Hematopoietic multipotent progenitor cell treated with erythropoietin and hydrocortisone succinate and interleukin-3 and kit ligand, for 8 days (in vitro differentiated cells): ENCODE measurements at regions not wholly inside any gene's neighbourhood (a gene's known extent, or its start where the extent isn't known, plus 50 kb on each side); places are given as distances from the start of the nearest gene placed in this dataset.

Source experiments
- DNase-seq: peaks from one replicate; pipeline ENCODE4 v3.0.0-alpha.2; 2015

DNA sequence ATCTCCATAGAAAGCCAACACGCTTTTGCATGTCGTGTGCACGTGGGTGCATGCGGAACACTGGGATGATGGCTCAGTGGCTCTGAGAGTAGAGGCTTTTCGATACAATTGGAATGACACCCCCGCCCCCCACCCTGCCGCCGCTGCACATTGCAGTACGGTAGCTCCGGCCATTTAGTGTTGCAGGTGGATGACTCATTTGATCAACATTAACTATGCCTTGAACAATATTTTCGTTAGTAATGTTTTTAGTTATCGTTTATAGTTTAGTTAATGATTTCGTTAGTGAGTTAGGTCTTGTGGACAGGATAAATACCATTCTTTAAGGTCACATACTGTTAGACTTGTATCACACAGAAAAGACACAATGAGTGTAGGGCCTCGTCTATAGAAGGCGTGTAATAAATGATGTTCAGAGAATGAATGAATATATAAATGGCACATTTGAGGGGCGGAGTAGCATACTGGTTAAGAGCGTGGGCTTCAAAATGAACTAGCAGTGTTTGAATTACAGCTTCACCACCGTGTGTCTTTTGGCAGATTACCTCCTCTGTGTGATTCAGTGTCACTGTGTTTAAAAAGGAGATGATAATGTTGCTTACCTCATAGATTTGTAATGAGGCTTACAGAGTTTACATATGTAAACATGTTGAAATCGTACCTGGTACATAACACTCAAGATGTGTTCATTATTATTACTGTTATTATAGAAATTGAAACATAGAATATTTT, 67.2 kb upstream of the TENM3 start:
- no peak for DNase-seq

DNA sequence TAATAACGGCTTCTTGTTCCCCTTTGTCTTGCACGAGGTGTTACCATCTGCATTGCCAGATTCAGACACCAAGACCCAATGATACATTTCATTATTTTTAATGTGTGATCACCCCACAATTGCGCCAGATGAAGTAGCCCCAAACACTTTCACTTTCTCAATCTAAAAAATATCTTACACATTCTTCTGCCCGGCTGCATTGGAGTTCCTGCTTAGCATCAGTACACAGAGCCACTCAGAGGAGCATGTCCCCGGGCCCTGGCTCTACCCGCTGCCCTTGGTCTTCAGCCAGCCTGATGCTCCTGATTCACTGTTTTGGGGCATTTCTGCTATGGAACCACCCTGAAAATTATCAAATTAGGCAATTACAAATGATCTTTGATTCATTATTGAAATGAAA, 66.0 kb upstream of the TENM3 start:
- DNase-seq = no peak

DNA sequence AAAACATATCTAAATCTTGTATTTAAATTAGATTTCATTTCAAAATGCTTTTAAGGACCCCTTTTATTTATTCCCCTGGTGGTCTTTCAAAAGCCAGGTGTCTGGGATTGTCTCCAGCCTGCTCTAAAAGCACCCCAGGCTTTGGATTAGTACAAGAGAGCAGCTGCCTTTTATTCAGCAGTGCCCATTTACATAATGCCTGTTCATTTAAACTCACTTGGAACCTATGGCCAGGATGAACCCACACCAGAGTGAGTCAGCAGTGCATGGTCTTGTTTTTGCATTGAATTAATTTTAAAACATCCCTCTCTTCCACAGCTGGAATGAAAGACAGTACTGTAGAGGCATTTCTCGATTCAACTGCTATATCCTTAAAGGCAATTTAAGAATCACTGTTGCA, 64.1 kb upstream of the TENM3 start:
- DNase-seq = no peak

DNA sequence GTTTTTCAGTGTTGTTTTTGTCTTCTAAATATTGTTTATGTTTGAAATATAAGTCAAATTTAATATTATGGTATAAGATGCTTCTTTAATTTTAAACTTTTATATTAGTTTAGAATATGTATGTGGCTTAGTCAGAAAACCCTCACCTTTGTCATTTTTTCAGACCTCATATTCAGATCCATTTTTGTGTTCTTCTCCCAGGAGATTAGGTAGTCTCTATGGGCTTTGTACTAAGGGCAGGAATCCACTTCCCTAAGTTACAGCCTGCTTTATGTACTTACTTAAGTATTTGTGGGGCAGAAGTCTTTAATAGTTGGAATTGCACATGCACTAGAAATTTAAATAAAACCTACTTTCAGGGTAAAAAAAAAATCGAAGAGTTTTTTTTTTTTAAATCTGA, 63.5 kb upstream of the TENM3 start:
- DNase-seq = no peak

DNA sequence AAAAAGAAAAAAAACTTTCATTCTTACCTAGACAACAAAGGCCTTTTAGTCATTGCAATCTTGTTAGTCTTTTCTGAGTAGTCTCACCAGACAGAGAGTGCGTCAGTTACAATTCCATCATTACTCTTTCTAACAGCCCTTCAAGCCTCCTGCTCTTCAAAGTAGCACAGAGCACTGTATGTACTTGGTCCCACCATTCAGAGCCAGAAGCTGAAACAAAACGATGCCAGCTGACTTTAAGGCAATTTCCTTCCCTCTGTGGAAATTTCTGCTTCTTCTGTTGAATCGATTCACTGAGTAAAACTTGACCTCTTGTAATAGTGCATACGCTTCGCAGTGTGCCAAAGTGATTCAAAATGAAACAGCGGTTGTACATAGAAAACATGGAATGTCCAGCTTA, 57.7 kb upstream of the TENM3 start:
- no peak for DNase-seq

DNA sequence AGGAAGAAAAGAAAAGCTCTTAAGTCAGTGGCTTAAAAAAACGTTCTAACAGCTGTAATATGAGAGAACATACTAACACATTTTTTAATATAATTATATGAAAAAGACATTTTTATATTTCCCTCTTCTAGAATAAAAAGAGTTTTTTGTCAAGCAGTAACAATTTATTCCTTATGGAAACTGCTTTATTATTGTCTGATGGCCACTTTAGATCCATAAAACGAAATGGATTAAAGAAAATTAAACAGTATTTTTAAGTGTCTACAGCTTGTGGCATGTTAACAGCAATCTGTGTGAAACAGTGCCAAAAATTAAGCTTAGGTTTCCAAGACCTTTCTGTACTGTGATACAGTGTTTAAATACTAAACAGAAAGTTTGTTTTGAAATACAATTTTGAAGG, 55.5 kb upstream of the TENM3 start:
- no peak for DNase-seq

DNA sequence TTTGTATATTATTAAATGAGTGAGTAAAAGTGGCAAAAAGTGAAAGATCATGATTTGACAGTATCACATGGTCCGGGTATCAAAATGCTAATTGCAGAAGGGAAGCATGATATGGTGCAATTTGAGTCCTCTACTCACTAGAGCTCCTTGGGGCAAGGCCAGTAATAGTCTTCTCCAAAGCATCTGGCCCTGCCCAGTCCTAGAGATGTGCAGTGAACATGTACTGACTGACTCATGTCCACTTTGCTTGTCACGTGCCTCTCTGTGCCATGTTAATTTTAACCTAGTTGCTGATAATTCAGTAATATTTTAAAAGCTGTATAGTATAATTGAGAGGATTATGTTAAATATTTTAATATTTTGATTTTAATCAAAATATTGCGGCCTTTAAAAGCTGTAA, 54.6 kb upstream of the TENM3 start:
- DNase-seq = no peak

DNA sequence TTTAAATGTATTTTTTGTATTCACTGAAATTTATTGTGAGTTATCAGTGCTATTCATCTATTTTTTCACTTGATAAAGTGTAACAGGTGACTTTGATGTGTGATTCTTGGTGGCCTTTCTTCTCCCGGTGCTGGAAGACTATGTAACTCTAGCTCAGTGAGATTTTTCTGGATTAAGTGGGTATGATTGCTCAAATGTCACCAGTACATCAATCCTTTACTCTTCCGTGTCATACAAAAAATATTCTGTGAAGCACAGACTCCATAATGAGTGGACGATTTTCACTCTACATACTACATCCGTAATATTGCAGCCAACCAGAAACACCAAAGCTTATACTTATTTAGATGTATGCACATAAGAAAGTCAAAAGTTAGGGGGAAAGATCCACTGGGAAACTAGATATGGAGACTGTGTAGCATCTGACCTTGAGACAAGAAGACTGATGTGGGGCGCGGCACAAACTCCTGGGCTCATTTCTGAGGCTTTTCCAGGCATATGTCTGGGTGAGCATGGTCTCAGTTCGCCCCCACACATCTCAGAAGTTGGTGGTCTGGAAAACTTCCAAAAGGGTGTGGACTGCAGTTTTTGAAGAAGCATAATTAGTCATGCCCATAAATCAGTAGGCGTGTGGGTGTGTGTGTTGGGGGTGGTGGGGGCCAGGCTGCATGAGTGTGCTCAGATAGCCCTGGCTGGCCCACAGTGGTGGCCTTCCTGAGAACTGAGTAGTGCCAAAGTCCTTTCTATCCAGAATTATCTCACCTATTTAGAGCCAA, 53.9 kb upstream of the TENM3 start:
- DNase-seq = peak; percentile 46

DNA sequence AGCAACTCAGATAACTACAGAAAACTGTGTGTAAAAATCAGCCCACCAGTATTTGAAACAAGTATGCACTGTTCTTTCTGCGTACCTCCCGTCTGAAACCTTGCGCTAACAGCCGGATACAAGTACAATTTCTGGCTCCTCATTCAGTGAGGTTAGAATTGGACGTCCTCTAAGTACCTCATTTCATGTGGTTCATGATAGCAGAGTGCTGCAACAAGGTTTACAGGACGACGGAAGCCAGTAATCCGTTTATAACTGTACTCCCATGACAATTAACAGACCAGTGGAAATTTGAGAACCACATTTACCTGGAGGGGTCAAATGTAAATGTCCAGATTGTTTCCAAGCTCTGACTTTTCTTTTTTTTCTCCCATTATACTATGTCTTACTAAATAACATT, 52.9 kb upstream of the TENM3 start:
- DNase-seq = no peak

DNA sequence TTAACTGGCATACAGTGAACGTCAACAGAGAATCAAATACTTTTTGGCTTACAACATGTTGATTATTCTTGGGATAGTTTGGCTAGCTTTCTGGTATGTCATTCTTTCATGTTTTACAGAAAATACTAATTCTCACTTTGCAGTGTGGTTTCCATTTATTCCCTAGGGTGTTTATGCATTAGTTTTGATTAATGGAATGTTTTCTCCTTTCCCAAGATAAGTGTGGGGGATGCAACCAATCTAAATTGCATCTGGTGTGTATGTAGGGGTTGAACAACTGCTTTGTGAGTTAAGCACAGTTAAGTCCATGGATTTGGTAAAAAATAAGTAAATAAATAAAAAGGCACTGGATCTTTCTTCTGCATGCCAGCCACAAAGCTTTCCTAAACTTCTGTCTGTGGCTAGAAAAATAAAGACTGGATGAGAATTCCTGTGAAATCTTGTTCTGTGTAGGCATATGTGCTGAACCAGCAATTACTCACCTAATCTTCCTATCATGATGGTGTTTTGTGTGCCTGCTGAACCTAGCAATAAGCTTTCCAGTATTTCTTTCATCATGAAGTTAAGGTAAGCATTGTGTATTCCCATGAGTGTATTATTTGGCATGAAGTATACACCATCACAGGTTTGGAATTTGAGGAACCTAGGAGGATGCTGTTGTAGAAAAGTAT, 50.6 kb upstream of the TENM3 start:
- no peak for DNase-seq

DNA sequence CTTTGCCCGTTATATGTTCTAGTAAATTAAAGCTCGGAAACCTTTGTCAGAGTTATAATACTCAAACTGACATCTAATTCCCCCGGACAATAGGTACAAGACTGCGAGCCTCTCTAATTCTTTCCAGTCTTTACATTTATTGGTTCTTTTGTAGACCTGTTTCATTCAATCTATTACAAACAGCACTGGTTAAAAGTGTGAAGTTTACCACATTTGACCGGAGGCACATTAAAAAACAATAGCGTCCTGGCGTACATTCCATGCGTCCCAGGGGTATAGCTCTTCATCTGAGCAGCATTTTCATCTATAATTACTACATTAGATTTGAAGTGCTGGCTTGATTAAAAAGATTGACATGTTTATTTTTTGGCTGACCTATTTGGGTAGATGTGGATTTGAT, 49.9 kb upstream of the TENM3 start:
- DNase-seq = no peak
